HEK293 (cell line): ENCODE measurements at regions not wholly inside any gene's neighbourhood (a gene's known extent, or its start where the extent isn't known, plus 50 kb on each side); places are given as distances from the start of the nearest gene placed in this dataset.

ENCODE experiments used
- CTCF ChIA-PET: fragments of 350-600 bp; formaldehyde crosslinking; extraction: SDS; loops from one replicate; lab custom pipeline; 2021; ENCODE audit warnings: antibody characterized with exemption; lab: Yijun Ruan, JAX
- POLR2A ChIA-PET: fragments of 300-600 bp; formaldehyde crosslinking; extraction: SDS; loops from one replicate; lab custom pipeline; 2020; ENCODE audit warnings: antibody characterized with exemption, inconsistent platforms; lab: Yijun Ruan, JAX
- H3K27ac ChIP-seq: fragments of 200-500 bp; sonication (Bioruptor generic); 2 replicates; pipeline ENCODE4 v1.5.1; 2014; ENCODE audit warnings: low read depth, low read length, control low read depth, inconsistent platforms; ENCODE audit errors: extremely low read depth
- H3K36me3 ChIP-seq, 2 experiments: fragments of 200-500 bp in 1 of 2; sonication (Bioruptor generic) in 1 of 2; 1 replicate in 1 of 2; 2 replicates in 1 of 2; pipeline ENCODE4 v1.5.1; 2014 to 2017; ENCODE audit warnings: inconsistent platforms in 2 of 2, low read length in 2 of 2; ENCODE audit not compliant: control insufficient read depth in 2 of 2, insufficient read depth in 1 of 2
- H3K4me1 ChIP-seq: fragments of 200-500 bp; sonication (Bioruptor generic); 2 replicates; pipeline ENCODE4 v1.5.1; 2014; ENCODE audit warnings: mild to moderate bottlenecking, low read length, inconsistent platforms; ENCODE audit not compliant: control insufficient read depth, insufficient read depth
- H3K4me3 ChIP-seq: 2 replicates; pipeline ENCODE4 v1.5.1; 2011; ENCODE audit warnings: low read depth, mild to moderate bottlenecking, control low read depth, low read length, moderate library complexity
- H3K9me3 ChIP-seq: fragments of 200-500 bp; sonication (Bioruptor generic); 2 replicates; pipeline ENCODE4 v1.5.1; 2014; ENCODE audit warnings: low read depth, low read length, inconsistent platforms; ENCODE audit not compliant: control insufficient read depth, insufficient read depth
- KLF1 ChIP-seq: fragments of 450-650 bp; formaldehyde crosslinking; IDR thresholded peaks from 2 replicates; pipeline ENCODE4 v1.5.1; 2016; ENCODE audit warnings: missing biosample characterization, missing genetic modification characterization
- KLF17 ChIP-seq: fragments of 450-650 bp; formaldehyde crosslinking; IDR thresholded peaks from 2 replicates; pipeline ENCODE4 v1.5.1; 2016; ENCODE audit warnings: missing biosample characterization, missing genetic modification characterization
- PRDM2 ChIP-seq: fragments of 450-650 bp; formaldehyde crosslinking; IDR thresholded peaks from 2 replicates; pipeline ENCODE4 v1.5.1; 2016; ENCODE audit warnings: missing biosample characterization, missing genetic modification characterization, borderline replicate concordance
- ZBTB17 ChIP-seq: fragments of 450-650 bp; formaldehyde crosslinking; IDR thresholded peaks from 2 replicates; pipeline ENCODE4 v1.5.1; 2016; ENCODE audit warnings: missing biosample characterization, missing genetic modification characterization
- ZBTB26 ChIP-seq: fragments of 450-650 bp; formaldehyde crosslinking; optimal IDR thresholded peaks from 2 replicates; pipeline ENCODE3; 2016; ENCODE audit warnings: missing biosample characterization, mild to moderate bottlenecking, missing genetic modification characterization
- ZFP69B ChIP-seq: fragments of 450-650 bp; formaldehyde crosslinking; IDR thresholded peaks from 2 replicates; pipeline ENCODE4 v1.5.1; 2016; ENCODE audit warnings: missing biosample characterization, missing genetic modification characterization
- ZNF10 ChIP-seq: fragments of 450-650 bp; formaldehyde crosslinking; IDR thresholded peaks from 2 replicates; pipeline ENCODE4 v1.5.1; 2017; ENCODE audit warnings: missing biosample characterization, missing genetic modification characterization
- ZNF155 ChIP-seq: fragments of 450-650 bp; formaldehyde crosslinking; IDR thresholded peaks from 2 replicates; pipeline ENCODE4 v1.5.1; 2016; ENCODE audit warnings: missing biosample characterization, missing genetic modification characterization
- ZNF16 ChIP-seq: fragments of 450-650 bp; formaldehyde crosslinking; IDR thresholded peaks from 2 replicates; pipeline ENCODE4 v1.5.1; 2016; ENCODE audit warnings: low read depth, missing biosample characterization, missing genetic modification characterization
- ZNF24 ChIP-seq: fragments of 450-650 bp; formaldehyde crosslinking; IDR thresholded peaks from 2 replicates; pipeline ENCODE4 v1.5.1; 2016; ENCODE audit warnings: missing biosample characterization, missing genetic modification characterization
- ZNF302 ChIP-seq: fragments of 450-650 bp; formaldehyde crosslinking; IDR thresholded peaks from 2 replicates; pipeline ENCODE4 v1.5.1; 2016; ENCODE audit warnings: missing biosample characterization, missing genetic modification characterization, low read depth
- ZNF366 ChIP-seq: fragments of 450-650 bp; formaldehyde crosslinking; conservative IDR thresholded peaks from 2 replicates; pipeline ENCODE4 v1.5.1; 2016; ENCODE audit warnings: missing biosample characterization, missing genetic modification characterization
- ZNF549 ChIP-seq: fragments of 450-650 bp; IDR thresholded peaks from 2 replicates; pipeline ENCODE4 v1.5.1; 2018; ENCODE audit warnings: missing biosample characterization, missing genetic modification characterization, mild to moderate bottlenecking, inconsistent platforms, moderate library complexity
- ZNF624 ChIP-seq: fragments of 450-650 bp; formaldehyde crosslinking; IDR thresholded peaks from 2 replicates; pipeline ENCODE4 v1.5.1; 2017; ENCODE audit warnings: missing biosample characterization, missing genetic modification characterization
- ZNF747 ChIP-seq: fragments of 450-650 bp; formaldehyde crosslinking; IDR thresholded peaks from 2 replicates; pipeline ENCODE4 v1.5.1; 2016; ENCODE audit warnings: missing biosample characterization, missing genetic modification characterization
- ZNF843 ChIP-seq: fragments of 450-650 bp; formaldehyde crosslinking; IDR thresholded peaks from 2 replicates; pipeline ENCODE4 v1.5.1; 2016; ENCODE audit warnings: missing biosample characterization, missing genetic modification characterization
- ZSCAN23 ChIP-seq: fragments of 450-650 bp; formaldehyde crosslinking; IDR thresholded peaks from 2 replicates; pipeline ENCODE4 v1.5.1; 2016; ENCODE audit warnings: missing biosample characterization, missing genetic modification characterization

DNA sequence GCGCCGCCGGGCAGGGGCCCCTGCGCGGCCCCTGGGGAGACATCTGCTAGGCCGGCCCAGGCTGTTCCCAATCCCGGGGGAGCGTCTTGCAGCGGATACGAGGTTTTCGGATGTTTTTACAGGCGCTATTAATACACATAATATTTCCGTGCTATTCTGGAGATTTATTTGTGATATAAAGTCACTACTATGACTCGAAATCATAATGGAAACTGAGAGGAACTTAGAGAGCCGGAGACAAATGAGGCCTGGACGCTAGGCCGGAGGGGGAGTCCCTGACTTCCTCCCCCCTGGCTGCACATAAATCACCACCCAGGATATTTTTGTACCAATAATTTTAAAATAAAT, 91.7 kb upstream of the ANO1 start (continued):
- TF ChIP-seq ZNF16 (tag by site-specific recombination) = no peak
- no peak for TF ChIP-seq ZBTB26 (tag by site-specific recombination)
- no peak for TF ChIP-seq ZNF24 (tag by site-specific recombination)
- TF ChIP-seq ZNF624 (tag by site-specific recombination) = no peak
- no peak for TF ChIP-seq ZBTB17

DNA sequence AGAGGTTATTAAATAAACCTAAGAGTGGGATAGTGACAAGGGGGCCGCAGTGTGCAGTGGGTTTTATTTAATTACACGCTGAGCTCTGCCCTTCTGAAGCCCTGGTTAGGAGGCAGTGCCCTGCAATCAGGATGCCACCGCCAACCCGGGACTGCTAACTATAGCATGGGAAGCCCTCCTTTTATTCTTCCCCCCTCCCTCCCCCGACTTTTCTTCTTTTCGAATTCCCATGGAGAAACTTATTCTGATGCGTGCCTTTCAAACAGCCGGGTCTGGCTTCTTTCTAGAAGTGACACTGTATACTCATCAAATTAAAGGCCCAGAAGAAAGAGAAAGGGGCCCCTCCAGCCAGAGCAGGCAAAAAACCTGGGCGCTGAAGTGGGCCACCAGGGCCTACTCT, 91.3 kb upstream of the ANO1 start:
- Histone ChIP-seq H3K36me3 (no peaks in the 10 kb centered on the region), H3K9me3 (no peaks in the 10 kb centered on the region), H3K4me1 (no peaks in the 10 kb centered on the region), H3K4me3 (no peak overlapping the region), H3K27ac (no peak overlapping the region)
- TF ChIP-seq KLF17 (tag by site-specific recombination) = no peak
- CTCF ChIA-PET = no interaction called here
- POLR2A ChIA-PET = no interaction called here

DNA sequence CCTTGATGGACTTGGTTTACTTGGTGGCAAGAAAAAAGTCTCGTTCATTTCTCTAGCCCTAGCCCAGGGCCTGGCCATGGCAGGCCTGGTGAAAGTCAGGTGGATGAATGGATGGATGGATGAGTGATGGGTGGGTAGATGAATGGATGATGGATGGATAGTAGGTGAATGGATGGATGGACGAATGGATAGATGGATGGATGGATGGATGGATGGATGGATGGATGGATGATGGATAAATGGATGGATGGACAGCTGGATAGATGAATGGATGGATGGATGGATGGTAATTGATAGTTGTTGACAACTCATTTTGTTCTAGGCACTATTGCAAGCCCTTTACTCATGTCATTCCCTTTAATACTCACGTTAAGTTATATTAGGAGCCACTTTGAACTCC, 86.1 kb upstream of the ANO1 start:
- TF ChIP-seq ZFP69B (no peak), ZBTB17 (peak; percentile 74), ZNF366 (peak; percentile 84)
- TF ChIP-seq, all 188 proteins: peak for 2
- Histone ChIP-seq H3K27ac (no peak overlapping the region), H3K4me1 (no peaks in the 10 kb centered on the region), H3K9me3 (no peaks in the 10 kb centered on the region), H3K36me3 (no peaks in the 10 kb centered on the region), H3K4me3 (no peak overlapping the region)
- POLR2A ChIA-PET = no interaction called here
- CTCF ChIA-PET = no interaction called here

- no peak overlapping the region for H3K4me3 ChIP-seq
- H3K4me1 ChIP-seq = no peaks in the 10 kb centered on the region
- no peak overlapping the region for H3K27ac ChIP-seq
- no peak for TF ChIP-seq ZSCAN23 (tag by site-specific recombination)
- TF ChIP-seq KLF1 = no peak
- no peak for TF ChIP-seq ZNF843 (tag by site-specific recombination)
- no peak for TF ChIP-seq ZNF302 (tag by site-specific recombination)
- TF ChIP-seq ZNF549 = no peak
- no peak for TF ChIP-seq ZNF155 (tag by site-specific recombination)
- no peak for TF ChIP-seq PRDM2
- no peak for TF ChIP-seq ZNF747 (tag by site-specific recombination)
- no peak for TF ChIP-seq ZNF10 (tag by site-specific recombination)
- no peaks in the 10 kb centered on the region for H3K36me3 ChIP-seq
- CTCF ChIA-PET = interaction anchor here (0.6 kb wide), 1 partner anchor 37 kb away, joined by 3 read pairs; no protein-coding TSS in a partner anchor
- H3K9me3 ChIP-seq = no peaks in the 10 kb centered on the region
- POLR2A ChIA-PET = no interaction called here
Observed at GRCh38 chr11:69992943-69993694, 85.0 kb upstream of the ANO1 start.
